ENCODE measurements at regions not wholly inside any gene's neighbourhood (a gene's known extent, or its start where the extent isn't known, plus 50 kb on each side); places are given as distances from the start of the nearest gene placed in this dataset.
"Not testable (repeated sequence)": the region's sequence is repeated elsewhere in the genome, so short reads cannot be mapped to it uniquely, and the experiment has no call there.

- Histone ChIP-seq H3K9me3 (no peaks in the 10 kb centered on the region), H3K36me3 (no peaks in the 10 kb centered on the region), H3K4me1 (no peaks in the 10 kb centered on the region), H3K27ac (peak overlapping the region in 1 of 4 donors; percentile 25), H3K4me3 (no peak overlapping the region), H3K27me3 (no peaks in the 10 kb centered on the region)
- no peak for DNase-seq
- TF ChIP-seq POLR2A (IDR thresholded peaks at IDR 0.05) (no peak), CTCF (IDR thresholded peaks at IDR 0.05) (no peak)
These were observed 373.0 kb upstream of the ADAMTS5 start for GRCh38 chr21:27339902-27340301.

- not testable (repeated sequence) for H3K4me1 ChIP-seq, H3K36me3 ChIP-seq, H3K27ac ChIP-seq, DNase-seq, H3K27me3 ChIP-seq, H3K4me3 ChIP-seq, H3K9me3 ChIP-seq
These were observed 371.1 kb upstream of the ADAMTS5 start for GRCh38 chr21:27338007-27338406.

GRCh38 chr21:27333096-27333495 is 366.2 kb upstream of the ADAMTS5 start:
- H3K4me3 ChIP-seq: no peak overlapping the region
- DNase-seq: no peak
- H3K9me3 ChIP-seq: no peaks in the 10 kb centered on the region
- TF ChIP-seq CTCF (IDR thresholded peaks at IDR 0.05): no peak
- TF ChIP-seq POLR2A (IDR thresholded peaks at IDR 0.05): no peak
- no peaks in the 10 kb centered on the region for H3K27me3 ChIP-seq
- H3K36me3 ChIP-seq: no peaks in the 10 kb centered on the region
- no peak overlapping the region for H3K27ac ChIP-seq
- no peaks in the 10 kb centered on the region for H3K4me1 ChIP-seq

GRCh38 chr21:27329255-27329851 is 362.5 kb upstream of the ADAMTS5 start:
- Histone ChIP-seq H3K27ac (peak overlapping the region in 2 of 4 donors; percentile 37 to 38), H3K9me3 (no peaks in the 10 kb centered on the region), H3K27me3 (no peaks in the 10 kb centered on the region), H3K4me1 (no peaks in the 10 kb centered on the region), H3K4me3 (no peak overlapping the region), H3K36me3 (no peaks in the 10 kb centered on the region)
- TF ChIP-seq CTCF (IDR thresholded peaks at IDR 0.05): no peak
- TF ChIP-seq POLR2A (IDR thresholded peaks at IDR 0.05): no peak
- DNase-seq: peak in 1 of 3 donors; percentile 46

GRCh38 chr21:27326301-27326700 is 359.4 kb upstream of the ADAMTS5 start:
- no peak for TF ChIP-seq POLR2A (IDR thresholded peaks at IDR 0.05)
- no peak for TF ChIP-seq CTCF (IDR thresholded peaks at IDR 0.05)

GRCh38 chr21:27323331-27323730 is 356.4 kb upstream of the ADAMTS5 start:
- Histone ChIP-seq H3K27ac (no peak overlapping the region), H3K4me3 (no peak overlapping the region), H3K36me3 (no peaks in the 10 kb centered on the region), H3K9me3 (no peaks in the 10 kb centered on the region), H3K4me1 (no peaks in the 10 kb centered on the region), H3K27me3 (no peaks in the 10 kb centered on the region)
- DNase-seq: no peak
- TF ChIP-seq CTCF (IDR thresholded peaks at IDR 0.05) (no peak), POLR2A (IDR thresholded peaks at IDR 0.05) (no peak)

More at GRCh38 chr21:27326301-27326700, 359.4 kb upstream of the ADAMTS5 start:
- H3K27ac ChIP-seq: no peak overlapping the region
- no peaks in the 10 kb centered on the region for H3K36me3 ChIP-seq
- DNase-seq: no peak
- H3K9me3 ChIP-seq: no peaks in the 10 kb centered on the region
- no peaks in the 10 kb centered on the region for H3K27me3 ChIP-seq
- H3K4me1 ChIP-seq: no peaks in the 10 kb centered on the region
- H3K4me3 ChIP-seq: no peak overlapping the region
